Gastrocnemius medialis (tissue), 4 donors: ENCODE measurements at regions not wholly inside any gene's neighbourhood (a gene's known extent, or its start where the extent isn't known, plus 50 kb on each side); places are given as distances from the start of the nearest gene placed in this dataset.

Experiments
- POLR2A ChIP-seq, 2 donors: fragments of 450-650 bp; IDR thresholded peaks; one replicate each; pipeline ENCODE4 v1.6.1; 2017; ENCODE audit warnings: antibody characterized with exemption in 2 of 2, mild to moderate bottlenecking in 2 of 2, moderate library complexity in 2 of 2
- TF ChIP-seq, protein P1 (sequence below), 5 experiments: fragments of 450-650 bp in 3 of 5; fragments of 200-600 bp in 2 of 5; sonication (generic) in 2 of 5; IDR thresholded peaks in 4 of 5; conservative IDR thresholded peaks in 1 of 5; 1 replicate in 4 of 5; 2 replicates in 1 of 5; pipeline ENCODE4 v1.5.1; 2016 to 2019; ENCODE audit warnings: antibody characterized with exemption in 5 of 5, mild to moderate bottlenecking in 3 of 5, moderate library complexity in 3 of 5

GRCh38 chr13:50453188-50453587 lies 390.3 kb downstream of the DLEU7 start:
- TF ChIP-seq POLR2A (IDR thresholded peaks at IDR 0.05) = no peak
- TF ChIP-seq, protein P1, sequence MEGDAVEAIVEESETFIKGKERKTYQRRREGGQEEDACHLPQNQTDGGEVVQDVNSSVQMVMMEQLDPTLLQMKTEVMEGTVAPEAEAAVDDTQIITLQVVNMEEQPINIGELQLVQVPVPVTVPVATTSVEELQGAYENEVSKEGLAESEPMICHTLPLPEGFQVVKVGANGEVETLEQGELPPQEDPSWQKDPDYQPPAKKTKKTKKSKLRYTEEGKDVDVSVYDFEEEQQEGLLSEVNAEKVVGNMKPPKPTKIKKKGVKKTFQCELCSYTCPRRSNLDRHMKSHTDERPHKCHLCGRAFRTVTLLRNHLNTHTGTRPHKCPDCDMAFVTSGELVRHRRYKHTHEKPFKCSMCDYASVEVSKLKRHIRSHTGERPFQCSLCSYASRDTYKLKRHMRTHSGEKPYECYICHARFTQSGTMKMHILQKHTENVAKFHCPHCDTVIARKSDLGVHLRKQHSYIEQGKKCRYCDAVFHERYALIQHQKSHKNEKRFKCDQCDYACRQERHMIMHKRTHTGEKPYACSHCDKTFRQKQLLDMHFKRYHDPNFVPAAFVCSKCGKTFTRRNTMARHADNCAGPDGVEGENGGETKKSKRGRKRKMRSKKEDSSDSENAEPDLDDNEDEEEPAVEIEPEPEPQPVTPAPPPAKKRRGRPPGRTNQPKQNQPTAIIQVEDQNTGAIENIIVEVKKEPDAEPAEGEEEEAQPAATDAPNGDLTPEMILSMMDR (IDR thresholded peaks at IDR 0.05 in 4 of 5, conservative IDR thresholded peaks at IDR 0.05 in 1 of 5) = no peak
